H1 (cell line): ENCODE measurements at regions not wholly inside any gene's neighbourhood (a gene's known extent, or its start where the extent isn't known, plus 50 kb on each side); places are given as distances from the start of the nearest gene placed in this dataset.

Experiments
- ATF3 ChIP-seq: IDR thresholded peaks from 2 replicates; pipeline ENCODE4 v1.6.1; 2011; ENCODE audit warnings: low read depth, mild to moderate bottlenecking, low read length; ENCODE audit not compliant: insufficient read depth
- CEBPB ChIP-seq: IDR thresholded peaks from 2 replicates; pipeline ENCODE4 v1.6.1; 2012; ENCODE audit warnings: low read depth, low read length
- CHD7 ChIP-seq: fragments of 300-600 bp; sonication (generic); IDR thresholded peaks from 2 replicates; pipeline ENCODE4 v1.7.1; 2012; ENCODE audit warnings: low read length, moderate library complexity, mild to moderate bottlenecking, inconsistent platforms; ENCODE audit not compliant: insufficient replicate concordance
- EP300 ChIP-seq, 2 experiments: IDR thresholded peaks; 1 replicate in 1 of 2; 2 replicates in 1 of 2; pipeline ENCODE4 v1.6.1; 2011 to 2012; ENCODE audit warnings: low read depth in 2 of 2, low read length in 2 of 2, mild to moderate bottlenecking in 2 of 2, borderline replicate concordance in 1 of 2, inconsistent platforms in 1 of 2, moderate library complexity in 1 of 2
- MAX ChIP-seq: IDR thresholded peaks from 2 replicates; pipeline ENCODE4 v1.6.1; 2012; ENCODE audit warnings: inconsistent platforms

GRCh38 chr22:48753381-48753730 is 1074.3 kb downstream of the BRD1 start (continued):
- TF ChIP-seq CHD7 (no peak), EP300 (IDR thresholded peaks at IDR 0.05; ENCODE audit: borderline replicate concordance in 1 of 2, low read depth in 2 of 2, low read length in 2 of 2) (no peak), ATF3 (no peak), CEBPB (no peak), MAX (no peak)
